SK-N-SH (cell line): ENCODE measurements at regions not wholly inside any gene's neighbourhood (a gene's known extent, or its start where the extent isn't known, plus 50 kb on each side); places are given as distances from the start of the nearest gene placed in this dataset.

Experiments used
- EP300 ChIP-seq, 2 experiments: IDR thresholded peaks; 2 replicates each; pipeline versions ENCODE4 v1.4.0 to v1.6.1; 2012; ENCODE audit warnings: borderline replicate concordance in 1 of 2, low read depth in 1 of 2, low read length in 1 of 2
- EZH2phosphoT487 ChIP-seq: fragments of 200-600 bp; sonication (generic); IDR thresholded peaks from 2 replicates; pipeline ENCODE4 v1.6.1; 2017; ENCODE audit warnings: low read depth, mixed run types, mild to moderate bottlenecking, antibody characterized with exemption, moderate library complexity, borderline replicate concordance
- FOXJ3 ChIP-seq: sonication (generic); formaldehyde crosslinking; IDR thresholded peaks from 2 replicates; pipeline ENCODE4 v1.5.1; 2020; ENCODE audit warnings: mild to moderate bottlenecking, missing genetic modification reagents
- JUND ChIP-seq: IDR thresholded peaks from 2 replicates; pipeline ENCODE4 v1.4.0; 2012
- MXI1 ChIP-seq: IDR thresholded peaks from 2 replicates; pipeline ENCODE4 v1.6.1; 2012; ENCODE audit warnings: mild to moderate bottlenecking, low read depth, low read length, improper control_type of control experiment
- POLR2AphosphoS5 ChIP-seq: IDR thresholded peaks from 2 replicates; pipeline ENCODE4 v1.6.1; 2012; ENCODE audit warnings: low read depth, low read length
- RAD21 ChIP-seq: IDR thresholded peaks from 2 replicates; pipeline ENCODE4 v1.6.1; 2012; ENCODE audit warnings: mild to moderate bottlenecking, low read length
- TAF1 ChIP-seq: IDR thresholded peaks from 2 replicates; pipeline ENCODE4 v1.6.1; 2012; ENCODE audit warnings: low read depth, mild to moderate bottlenecking, low read length, moderate library complexity, borderline replicate concordance
- TCF12 ChIP-seq: IDR thresholded peaks from 2 replicates; pipeline ENCODE4 v1.4.0; 2012
- TF ChIP-seq, protein P1 (sequence below): fragments of 200-600 bp; sonication (generic); IDR thresholded peaks from 2 replicates; pipeline ENCODE4 v1.6.1; 2017; ENCODE audit warnings: antibody characterized with exemption, mild to moderate bottlenecking, moderate library complexity
- TF ChIP-seq, protein P2 (sequence below): IDR thresholded peaks from 2 replicates; pipeline ENCODE4 v1.4.0; 2012; ENCODE audit warnings: low read depth
- TF ChIP-seq, protein P3 (sequence below): IDR thresholded peaks from 2 replicates; pipeline ENCODE4 v1.6.1; 2012; ENCODE audit warnings: mild to moderate bottlenecking, low read depth, low read length, moderate library complexity
- TF ChIP-seq, protein P4 (sequence below): IDR thresholded peaks from 2 replicates; pipeline ENCODE4 v1.4.0; 2012; ENCODE audit warnings: low read depth, borderline replicate concordance

DNA sequence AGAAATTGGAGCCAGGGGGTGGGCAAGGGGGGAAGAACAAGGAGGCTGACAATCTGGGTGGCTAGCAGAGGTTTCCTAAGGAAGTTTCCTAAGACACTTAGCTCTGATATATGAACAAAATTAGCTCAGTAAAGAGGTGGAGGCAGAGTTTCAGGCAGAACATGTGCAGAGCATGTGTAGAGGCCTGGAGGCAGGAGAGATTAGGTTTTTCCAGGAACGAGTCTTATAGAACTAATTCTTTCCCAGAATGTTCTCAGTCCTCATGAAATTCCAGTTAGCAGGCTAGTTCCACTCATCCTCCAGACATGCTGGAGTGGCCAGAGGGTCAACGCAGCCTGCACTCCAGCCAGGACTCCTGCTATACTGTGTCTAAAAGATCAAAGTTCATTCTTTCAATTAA, 184.7 kb downstream of the LACC1 start:
- TF ChIP-seq, protein P1, sequence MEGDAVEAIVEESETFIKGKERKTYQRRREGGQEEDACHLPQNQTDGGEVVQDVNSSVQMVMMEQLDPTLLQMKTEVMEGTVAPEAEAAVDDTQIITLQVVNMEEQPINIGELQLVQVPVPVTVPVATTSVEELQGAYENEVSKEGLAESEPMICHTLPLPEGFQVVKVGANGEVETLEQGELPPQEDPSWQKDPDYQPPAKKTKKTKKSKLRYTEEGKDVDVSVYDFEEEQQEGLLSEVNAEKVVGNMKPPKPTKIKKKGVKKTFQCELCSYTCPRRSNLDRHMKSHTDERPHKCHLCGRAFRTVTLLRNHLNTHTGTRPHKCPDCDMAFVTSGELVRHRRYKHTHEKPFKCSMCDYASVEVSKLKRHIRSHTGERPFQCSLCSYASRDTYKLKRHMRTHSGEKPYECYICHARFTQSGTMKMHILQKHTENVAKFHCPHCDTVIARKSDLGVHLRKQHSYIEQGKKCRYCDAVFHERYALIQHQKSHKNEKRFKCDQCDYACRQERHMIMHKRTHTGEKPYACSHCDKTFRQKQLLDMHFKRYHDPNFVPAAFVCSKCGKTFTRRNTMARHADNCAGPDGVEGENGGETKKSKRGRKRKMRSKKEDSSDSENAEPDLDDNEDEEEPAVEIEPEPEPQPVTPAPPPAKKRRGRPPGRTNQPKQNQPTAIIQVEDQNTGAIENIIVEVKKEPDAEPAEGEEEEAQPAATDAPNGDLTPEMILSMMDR: no peak
- TF ChIP-seq TCF12: no peak
- TF ChIP-seq FOXJ3 (CRISPR knock-in tag): no peak
- TF ChIP-seq POLR2AphosphoS5: no peak
- no peak for TF ChIP-seq RAD21
- no peak for TF ChIP-seq EZH2phosphoT487
- no peak for TF ChIP-seq JUND
- TF ChIP-seq, protein P2, sequence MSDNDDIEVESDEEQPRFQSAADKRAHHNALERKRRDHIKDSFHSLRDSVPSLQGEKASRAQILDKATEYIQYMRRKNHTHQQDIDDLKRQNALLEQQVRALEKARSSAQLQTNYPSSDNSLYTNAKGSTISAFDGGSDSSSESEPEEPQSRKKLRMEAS: no peak
- no peak for TF ChIP-seq EP300 (IDR thresholded peaks at IDR 0.05; ENCODE audit: borderline replicate concordance in 1 of 2, low read depth in 1 of 2, low read length in 1 of 2)
- no peak for TF ChIP-seq MXI1
- TF ChIP-seq, protein P3, sequence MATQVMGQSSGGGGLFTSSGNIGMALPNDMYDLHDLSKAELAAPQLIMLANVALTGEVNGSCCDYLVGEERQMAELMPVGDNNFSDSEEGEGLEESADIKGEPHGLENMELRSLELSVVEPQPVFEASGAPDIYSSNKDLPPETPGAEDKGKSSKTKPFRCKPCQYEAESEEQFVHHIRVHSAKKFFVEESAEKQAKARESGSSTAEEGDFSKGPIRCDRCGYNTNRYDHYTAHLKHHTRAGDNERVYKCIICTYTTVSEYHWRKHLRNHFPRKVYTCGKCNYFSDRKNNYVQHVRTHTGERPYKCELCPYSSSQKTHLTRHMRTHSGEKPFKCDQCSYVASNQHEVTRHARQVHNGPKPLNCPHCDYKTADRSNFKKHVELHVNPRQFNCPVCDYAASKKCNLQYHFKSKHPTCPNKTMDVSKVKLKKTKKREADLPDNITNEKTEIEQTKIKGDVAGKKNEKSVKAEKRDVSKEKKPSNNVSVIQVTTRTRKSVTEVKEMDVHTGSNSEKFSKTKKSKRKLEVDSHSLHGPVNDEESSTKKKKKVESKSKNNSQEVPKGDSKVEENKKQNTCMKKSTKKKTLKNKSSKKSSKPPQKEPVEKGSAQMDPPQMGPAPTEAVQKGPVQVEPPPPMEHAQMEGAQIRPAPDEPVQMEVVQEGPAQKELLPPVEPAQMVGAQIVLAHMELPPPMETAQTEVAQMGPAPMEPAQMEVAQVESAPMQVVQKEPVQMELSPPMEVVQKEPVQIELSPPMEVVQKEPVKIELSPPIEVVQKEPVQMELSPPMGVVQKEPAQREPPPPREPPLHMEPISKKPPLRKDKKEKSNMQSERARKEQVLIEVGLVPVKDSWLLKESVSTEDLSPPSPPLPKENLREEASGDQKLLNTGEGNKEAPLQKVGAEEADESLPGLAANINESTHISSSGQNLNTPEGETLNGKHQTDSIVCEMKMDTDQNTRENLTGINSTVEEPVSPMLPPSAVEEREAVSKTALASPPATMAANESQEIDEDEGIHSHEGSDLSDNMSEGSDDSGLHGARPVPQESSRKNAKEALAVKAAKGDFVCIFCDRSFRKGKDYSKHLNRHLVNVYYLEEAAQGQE: no peak
- TF ChIP-seq, protein P4, sequence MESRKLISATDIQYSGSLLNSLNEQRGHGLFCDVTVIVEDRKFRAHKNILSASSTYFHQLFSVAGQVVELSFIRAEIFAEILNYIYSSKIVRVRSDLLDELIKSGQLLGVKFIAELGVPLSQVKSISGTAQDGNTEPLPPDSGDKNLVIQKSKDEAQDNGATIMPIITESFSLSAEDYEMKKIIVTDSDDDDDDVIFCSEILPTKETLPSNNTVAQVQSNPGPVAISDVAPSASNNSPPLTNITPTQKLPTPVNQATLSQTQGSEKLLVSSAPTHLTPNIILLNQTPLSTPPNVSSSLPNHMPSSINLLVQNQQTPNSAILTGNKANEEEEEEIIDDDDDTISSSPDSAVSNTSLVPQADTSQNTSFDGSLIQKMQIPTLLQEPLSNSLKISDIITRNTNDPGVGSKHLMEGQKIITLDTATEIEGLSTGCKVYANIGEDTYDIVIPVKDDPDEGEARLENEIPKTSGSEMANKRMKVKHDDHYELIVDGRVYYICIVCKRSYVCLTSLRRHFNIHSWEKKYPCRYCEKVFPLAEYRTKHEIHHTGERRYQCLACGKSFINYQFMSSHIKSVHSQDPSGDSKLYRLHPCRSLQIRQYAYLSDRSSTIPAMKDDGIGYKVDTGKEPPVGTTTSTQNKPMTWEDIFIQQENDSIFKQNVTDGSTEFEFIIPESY: no peak
- no peak for TF ChIP-seq TAF1
